Lung (tissue), 11 donors: ENCODE measurements at regions not wholly inside any gene's neighbourhood (a gene's known extent, or its start where the extent isn't known, plus 50 kb on each side); places are given as distances from the start of the nearest gene placed in this dataset.

Experiments
- ATAC-seq: fragments of 200-7000 bp; cut with Tn5 transposase; one replicate; pipeline ENCODE4 v1.9.1; 2020; ENCODE audit warnings: moderate number of reproducible peaks; ENCODE audit not compliant: insufficient read depth, low FRiP score
- DNase-seq, 3 donors: peaks; one replicate each; pipeline ENCODE4 v3.0.0-alpha.2; 2013 to 2017
- H3K27ac ChIP-seq, 2 donors: one replicate each; pipeline ENCODE4 v1.5.1; 2013; ENCODE audit warnings: mild to moderate bottlenecking in 2 of 2, moderate library complexity in 2 of 2, control low read depth in 1 of 2, inconsistent platforms in 1 of 2, low read depth in 1 of 2, low read length in 1 of 2
- H3K27me3 ChIP-seq, 3 donors: one replicate each; pipeline ENCODE4 v1.5.1; 2013; ENCODE audit warnings: low read length in 2 of 3; ENCODE audit not compliant: control insufficient read depth in 3 of 3, insufficient read depth in 3 of 3
- H3K36me3 ChIP-seq, 4 donors: one replicate each; pipeline ENCODE4 v1.5.1; 2013; ENCODE audit warnings: low read length in 4 of 4, mild to moderate bottlenecking in 1 of 4, moderate library complexity in 1 of 4; ENCODE audit not compliant: control insufficient read depth in 4 of 4, insufficient read depth in 4 of 4
- H3K4me1 ChIP-seq, 5 donors: one replicate each; pipeline ENCODE4 v1.5.1; 2013; ENCODE audit warnings: low read length in 5 of 5, mild to moderate bottlenecking in 2 of 5, moderate library complexity in 1 of 5; ENCODE audit not compliant: control insufficient read depth in 5 of 5, insufficient read depth in 5 of 5
- H3K4me3 ChIP-seq: one replicate; pipeline ENCODE4 v1.5.1; 2013; ENCODE audit warnings: mild to moderate bottlenecking, control low read depth, moderate library complexity
- H3K9ac ChIP-seq, 2 donors: one replicate each; pipeline ENCODE4 v1.5.1; 2013; ENCODE audit warnings: low read length in 2 of 2, control low read depth in 1 of 2; ENCODE audit not compliant: insufficient read depth in 1 of 2
- H3K9me3 ChIP-seq, 4 donors: one replicate each; pipeline ENCODE4 v1.5.1; 2013; ENCODE audit warnings: low read length in 3 of 4, mild to moderate bottlenecking in 1 of 4, moderate library complexity in 1 of 4; ENCODE audit not compliant: control insufficient read depth in 4 of 4, insufficient read depth in 3 of 4
- whole genome bisulfite sequencing, 2 donors: extraction: QIAGEN DNeasy Blood & Tissue Kit; methylation state at CpG; one replicate each; pipeline ENCODE4 v1.1.7; 2013; 5-methylcytosine and 5-hydroxymethylcytosine counted together
- TF ChIP-seq, protein P1 (sequence below): IDR thresholded peaks from 2 replicates; pipeline ENCODE4 v1.5.1; 2012; ENCODE audit warnings: mild to moderate bottlenecking; ENCODE audit errors: control extremely low read depth, extremely low read depth
- donor health status: control.
- donor health status: control.
- donor health status: Bipolar disorder and iron deficiency.
- donor health status: healthy.
- donor health status: DM: yes; HTN: yes; CAD: no.

GRCh38 chr2:145806546-145806945 is 1286.6 kb upstream of the ZEB2 start:
- Histone ChIP-seq H3K27ac (no peak overlapping the region), H3K4me3 (no peak overlapping the region), H3K9ac (no peak overlapping the region), H3K9me3 (no peaks in the 10 kb centered on the region), H3K27me3 (no peaks in the 10 kb centered on the region), H3K36me3 (no peaks in the 10 kb centered on the region), H3K4me1 (peaks cover 0 to 14% (median 0%) of the 10 kb centered on the region in 5 donors)
- peak in 2 of 3 donors; percentile 65 to 76 for DNase-seq
- TF ChIP-seq, protein P1, sequence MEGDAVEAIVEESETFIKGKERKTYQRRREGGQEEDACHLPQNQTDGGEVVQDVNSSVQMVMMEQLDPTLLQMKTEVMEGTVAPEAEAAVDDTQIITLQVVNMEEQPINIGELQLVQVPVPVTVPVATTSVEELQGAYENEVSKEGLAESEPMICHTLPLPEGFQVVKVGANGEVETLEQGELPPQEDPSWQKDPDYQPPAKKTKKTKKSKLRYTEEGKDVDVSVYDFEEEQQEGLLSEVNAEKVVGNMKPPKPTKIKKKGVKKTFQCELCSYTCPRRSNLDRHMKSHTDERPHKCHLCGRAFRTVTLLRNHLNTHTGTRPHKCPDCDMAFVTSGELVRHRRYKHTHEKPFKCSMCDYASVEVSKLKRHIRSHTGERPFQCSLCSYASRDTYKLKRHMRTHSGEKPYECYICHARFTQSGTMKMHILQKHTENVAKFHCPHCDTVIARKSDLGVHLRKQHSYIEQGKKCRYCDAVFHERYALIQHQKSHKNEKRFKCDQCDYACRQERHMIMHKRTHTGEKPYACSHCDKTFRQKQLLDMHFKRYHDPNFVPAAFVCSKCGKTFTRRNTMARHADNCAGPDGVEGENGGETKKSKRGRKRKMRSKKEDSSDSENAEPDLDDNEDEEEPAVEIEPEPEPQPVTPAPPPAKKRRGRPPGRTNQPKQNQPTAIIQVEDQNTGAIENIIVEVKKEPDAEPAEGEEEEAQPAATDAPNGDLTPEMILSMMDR = no peak
- ATAC-seq = no peak

DNA sequence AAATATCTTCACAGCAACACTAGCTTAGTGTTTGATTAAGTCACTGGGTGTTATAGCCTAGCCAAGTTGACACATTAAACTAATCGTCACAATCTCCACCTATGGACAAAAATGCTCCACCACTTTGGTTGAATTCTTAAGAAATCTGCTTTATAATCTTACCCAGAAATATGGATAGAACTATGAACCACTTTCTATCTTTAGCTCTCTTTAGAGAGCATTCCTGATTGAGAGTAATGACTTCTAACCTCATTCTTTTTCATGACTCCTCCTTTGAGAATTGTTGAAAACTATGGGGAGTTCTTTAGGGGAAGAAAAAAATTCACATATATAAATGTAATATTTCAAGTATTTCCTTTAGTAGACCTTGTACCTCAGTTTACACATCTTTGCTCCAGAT is 1282.2 kb upstream of the ZEB2 start:
- no peak for DNase-seq
- WGBS, 2 donors = 81 to 94% methylated on average over 1 of the region's 1 CpG

GRCh38 chr2:145801210-145801609 is 1281.3 kb upstream of the ZEB2 start:
- Histone ChIP-seq H3K4me1 (peaks cover 0 to 5% (median 0%) of the 10 kb centered on the region in 5 donors), H3K9ac (no peak overlapping the region), H3K27ac (no peak overlapping the region), H3K36me3 (no peaks in the 10 kb centered on the region), H3K9me3 (no peaks in the 10 kb centered on the region), H3K27me3 (no peaks in the 10 kb centered on the region), H3K4me3 (no peak overlapping the region)
- no peak for DNase-seq
- no peak for ATAC-seq
- WGBS, 2 donors = 96 to 97% methylated on average over 1 of the region's 1 CpG
- TF ChIP-seq, protein P1 = no peak

More for the DNA sequence above, 1282.2 kb upstream of the ZEB2 start:
- TF ChIP-seq, protein P1 = no peak
- no peaks in the 10 kb centered on the region for H3K9me3 ChIP-seq
- ATAC-seq = no peak
- H3K27me3 ChIP-seq = no peaks in the 10 kb centered on the region
- peaks cover 0 to 11% (median 0%) of the 10 kb centered on the region in 5 donors for H3K4me1 ChIP-seq
- H3K4me3 ChIP-seq = no peak overlapping the region
- H3K9ac ChIP-seq = no peak overlapping the region
- no peak overlapping the region for H3K27ac ChIP-seq
- no peaks in the 10 kb centered on the region for H3K36me3 ChIP-seq
